ENCODE measurements at regions not wholly inside any gene's neighbourhood (a gene's known extent, or its start where the extent isn't known, plus 50 kb on each side); places are given as distances from the start of the nearest gene placed in this dataset.

GRCh38 chrX:124818764-124819163 is 472.4 kb downstream of the SH2D1A start:
- no peak for DNase-seq (ENCODE audit: extremely low read depth, low read depth)

- DNase-seq (ENCODE audit: extremely low read depth, low read depth) = no peak
Observed at GRCh38 chrX:124820738-124821137, 474.4 kb downstream of the SH2D1A start.

GRCh38 chrX:124827258-124827845 is 481.0 kb downstream of the SH2D1A start:
- DNase-seq (ENCODE audit: extremely low read depth, low read depth) = no peak

- DNase-seq (ENCODE audit: extremely low read depth, low read depth) = no peak
Observed at GRCh38 chrX:124829930-124830329, 483.6 kb downstream of the SH2D1A start.

- DNase-seq (ENCODE audit: extremely low read depth, low read depth) = no peak
Observed at GRCh38 chrX:124836786-124837185, 482.9 kb upstream of the TEX13C start.

- DNase-seq (ENCODE audit: extremely low read depth, low read depth) = no peak
Observed at GRCh38 chrX:124842205-124842604, 477.5 kb upstream of the TEX13C start.

GRCh38 chrX:124860736-124861135 is 458.9 kb upstream of the TEX13C start:
- no peak for DNase-seq (ENCODE audit: extremely low read depth, low read depth)

GRCh38 chrX:124862301-124862700 is 457.4 kb upstream of the TEX13C start:
- DNase-seq (ENCODE audit: extremely low read depth, low read depth) = no peak

- DNase-seq (ENCODE audit: extremely low read depth, low read depth) = no peak
Observed at GRCh38 chrX:124863303-124863702, 456.4 kb upstream of the TEX13C start.

GRCh38 chrX:124887572-124887971 is 432.1 kb upstream of the TEX13C start:
- no peak for DNase-seq (ENCODE audit: extremely low read depth, low read depth)

- DNase-seq (ENCODE audit: extremely low read depth, low read depth) = no peak
Observed at GRCh38 chrX:124895947-124896346, 423.7 kb upstream of the TEX13C start.

GRCh38 chrX:124902953-124903352 is 416.7 kb upstream of the TEX13C start:
- no peak for DNase-seq (ENCODE audit: extremely low read depth, low read depth)

GRCh38 chrX:124910611-124911010 is 409.1 kb upstream of the TEX13C start:
- no peak for DNase-seq (ENCODE audit: extremely low read depth, low read depth)

GRCh38 chrX:124917011-124917410 is 402.7 kb upstream of the TEX13C start:
- no peak for DNase-seq (ENCODE audit: extremely low read depth, low read depth)

GRCh38 chrX:124925681-124926080 is 394.0 kb upstream of the TEX13C start:
- DNase-seq (ENCODE audit: extremely low read depth, low read depth) = no peak

GRCh38 chrX:124931241-124931640 is 388.4 kb upstream of the TEX13C start:
- no peak for DNase-seq (ENCODE audit: extremely low read depth, low read depth)

- no peak for DNase-seq (ENCODE audit: extremely low read depth, low read depth)
Observed at GRCh38 chrX:124931958-124932357, 387.7 kb upstream of the TEX13C start.

GRCh38 chrX:124938715-124939114 is 381.0 kb upstream of the TEX13C start:
- DNase-seq (ENCODE audit: extremely low read depth, low read depth) = no peak

GRCh38 chrX:124940531-124940930 is 379.1 kb upstream of the TEX13C start:
- DNase-seq (ENCODE audit: extremely low read depth, low read depth) = no peak

- no peak for DNase-seq (ENCODE audit: extremely low read depth, low read depth)
Observed at GRCh38 chrX:124954402-124954801, 365.3 kb upstream of the TEX13C start.

GRCh38 chrX:124960454-124960853 is 359.2 kb upstream of the TEX13C start:
- no peak for DNase-seq (ENCODE audit: extremely low read depth, low read depth)

- no peak for DNase-seq (ENCODE audit: extremely low read depth, low read depth)
Observed at GRCh38 chrX:124963717-124964116, 356.0 kb upstream of the TEX13C start, which contains the start of gene TENM1. TENM1 (minus strand) TSS chrX:124963817.

- DNase-seq (ENCODE audit: extremely low read depth, low read depth) = no peak
Observed at GRCh38 chrX:124975456-124975855, 344.2 kb upstream of the TEX13C start.

All from NCI-H460 (cell line).